ENCODE measurements at regions not wholly inside any gene's neighbourhood (a gene's known extent, or its start where the extent isn't known, plus 50 kb on each side); places are given as distances from the start of the nearest gene placed in this dataset.

DNA sequence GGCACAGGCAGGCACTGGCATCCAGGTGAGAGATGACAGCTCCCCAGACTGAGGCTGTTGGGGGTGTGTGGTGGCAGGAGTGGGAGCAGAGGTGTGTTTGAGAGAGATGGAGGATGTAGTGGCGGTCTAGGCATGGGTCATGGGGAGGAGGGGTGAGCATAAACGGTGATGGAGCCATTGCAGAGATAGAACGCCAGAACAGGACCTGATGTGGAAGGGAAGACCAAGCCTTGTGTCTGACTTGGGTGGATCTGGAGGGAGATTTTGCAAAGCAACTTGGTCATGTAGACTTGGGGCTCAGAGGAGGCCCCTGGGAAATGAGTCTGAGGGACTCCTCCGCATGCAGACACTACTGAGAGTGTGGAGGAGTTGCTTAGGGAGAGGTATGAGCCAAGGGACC is 50.0 kb upstream of the CLDN5 start:
- DNase-seq = no peak

DNA sequence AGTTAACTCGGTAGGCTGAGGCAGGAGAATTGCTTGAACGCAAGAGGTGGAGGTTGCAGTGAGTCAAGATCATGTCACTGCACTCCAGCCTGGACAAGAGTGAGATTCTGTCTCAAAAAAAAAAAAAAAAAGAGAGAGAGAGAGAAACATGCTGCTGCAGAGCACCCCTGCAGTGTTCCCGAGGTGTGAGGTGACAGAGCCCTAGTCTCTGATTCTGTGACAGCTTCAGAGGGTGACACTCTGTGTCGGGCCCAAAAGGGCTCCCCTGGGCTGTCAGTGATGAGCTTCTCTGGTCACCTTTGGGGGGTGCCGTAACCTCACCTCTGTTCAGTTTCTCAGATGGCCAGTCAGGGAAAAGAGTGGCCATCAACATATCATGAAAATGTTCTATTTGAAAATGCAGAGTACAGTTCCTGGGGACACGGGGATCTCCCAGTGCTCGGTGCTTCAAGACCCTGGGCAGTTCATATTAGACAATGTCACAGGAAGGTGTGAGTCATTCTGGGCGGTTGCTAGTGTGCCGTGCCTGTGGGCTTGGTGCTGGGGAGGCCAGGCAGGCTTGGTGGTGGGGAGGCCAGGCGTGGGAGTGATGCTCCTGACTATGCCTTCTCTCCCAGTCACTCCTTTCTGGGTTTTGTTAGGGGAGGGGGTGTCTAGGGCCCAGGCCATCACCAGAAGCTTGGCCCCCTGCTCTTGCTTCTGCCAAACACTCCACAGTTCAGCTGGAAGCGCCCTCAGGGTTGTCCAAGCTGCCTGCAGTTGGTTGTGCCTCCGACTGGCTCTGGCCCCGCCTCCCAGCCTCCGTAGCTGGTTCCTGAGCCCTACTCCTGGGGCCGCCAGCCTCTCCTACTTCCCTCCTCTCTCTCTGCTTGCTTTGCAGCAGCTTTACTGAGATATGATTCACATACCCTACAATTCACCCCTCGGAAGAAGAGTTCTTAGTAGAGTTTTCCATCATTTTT is 52.5 kb upstream of the CLDN5 start:
- DNase-seq = peak; percentile 34

DNA sequence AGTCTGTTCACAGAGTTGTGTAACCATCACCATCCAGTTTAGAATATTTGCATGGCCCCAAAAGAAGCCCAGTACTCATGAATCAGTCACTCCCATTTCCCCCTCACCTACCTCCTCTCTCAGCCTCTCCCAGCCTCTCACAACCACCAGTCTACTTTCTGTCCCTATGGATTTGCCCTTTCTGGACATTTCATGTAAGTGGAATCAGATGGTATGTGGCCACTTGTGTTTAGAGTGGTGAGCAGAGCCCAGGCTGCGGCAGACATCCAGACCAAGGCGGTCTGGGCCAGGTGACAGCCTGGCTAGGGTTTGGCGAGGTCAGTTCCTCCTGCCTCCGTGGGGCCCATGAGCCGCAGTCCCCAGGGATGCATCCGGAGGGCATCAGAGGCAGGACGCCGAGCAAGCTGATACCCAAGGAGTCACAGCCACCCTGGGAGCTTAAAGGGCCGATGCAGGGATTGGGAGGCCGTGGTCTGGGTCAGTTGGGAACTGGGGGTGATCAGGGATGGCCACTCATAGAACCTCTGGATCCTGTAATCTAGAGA is 53.3 kb upstream of the CLDN5 start:
- DNase-seq = no peak

DNA sequence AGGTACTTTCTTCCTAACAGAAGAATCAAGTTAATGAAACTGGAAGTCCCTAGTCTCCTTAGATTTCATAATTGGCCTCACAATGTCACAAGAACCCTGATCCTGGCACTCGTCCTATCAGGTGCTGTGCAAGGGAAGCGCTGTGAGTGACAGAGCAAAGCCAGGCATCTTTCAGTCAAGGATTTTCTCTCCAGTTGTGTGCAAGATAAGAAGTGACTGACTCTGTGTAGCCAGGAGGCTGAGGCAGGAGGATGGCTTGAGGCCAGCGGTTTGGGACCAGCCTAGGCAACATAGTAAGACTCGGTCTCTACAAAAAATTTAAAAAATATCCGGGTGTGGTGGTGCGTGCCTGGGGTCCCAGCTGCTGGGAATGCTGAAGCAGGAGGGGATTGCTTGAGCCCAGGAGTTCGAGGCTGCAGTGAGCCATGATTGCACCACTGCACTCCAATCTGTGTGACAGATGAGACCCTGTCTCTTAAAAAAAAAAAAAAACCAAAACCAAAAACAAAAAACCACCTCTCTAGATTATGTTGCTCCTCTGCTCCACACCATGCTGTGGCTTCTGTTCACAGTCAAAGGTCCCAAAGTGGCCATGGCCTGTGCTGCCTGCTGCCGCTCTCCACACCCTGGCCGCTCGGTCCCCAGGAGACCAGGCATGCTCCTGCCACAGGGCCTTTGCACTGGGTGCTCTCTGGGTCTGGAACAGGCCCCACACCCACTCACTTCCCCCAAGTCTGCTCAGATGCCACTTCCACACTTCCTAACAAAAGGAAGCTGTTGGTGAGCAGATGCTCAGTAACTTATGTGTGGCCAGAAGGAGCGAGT is 54.2 kb upstream of the CLDN5 start:
- no peak for DNase-seq

DNA sequence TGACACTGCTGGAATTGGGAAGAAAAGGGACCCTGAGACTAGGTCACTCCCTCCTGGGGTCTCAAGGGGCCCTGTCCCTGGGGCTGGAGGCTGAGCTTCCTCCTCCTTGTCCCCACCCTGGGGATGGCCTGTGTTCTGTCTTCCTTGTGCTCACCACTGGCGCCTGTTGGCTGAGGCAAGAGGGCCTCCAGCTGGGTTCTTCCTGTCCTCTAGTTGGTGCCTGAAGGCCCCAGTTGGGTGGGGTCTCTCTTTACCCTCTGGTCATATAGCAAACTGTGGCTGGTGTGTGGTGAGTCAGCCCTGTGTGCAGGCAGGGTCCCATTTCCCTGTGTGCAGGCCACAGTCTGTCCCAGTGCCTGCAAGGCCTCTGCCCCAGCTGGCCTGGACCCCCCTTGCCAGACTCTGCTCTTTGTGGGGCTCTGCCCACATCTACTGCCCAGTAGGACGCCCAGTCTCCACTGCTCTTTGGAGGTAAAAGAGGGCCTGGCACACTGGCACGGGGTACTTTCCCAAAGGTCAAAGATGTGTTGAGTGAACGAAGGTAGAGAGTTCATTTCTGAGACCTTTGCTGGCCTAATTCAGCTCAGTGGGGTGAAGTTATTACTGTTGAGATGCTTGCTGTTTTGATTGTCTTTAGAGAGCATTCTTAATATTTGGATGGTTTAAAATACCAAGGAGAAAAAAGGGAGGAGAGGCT is 55.1 kb upstream of the CLDN5 start:
- no peak for DNase-seq

DNA sequence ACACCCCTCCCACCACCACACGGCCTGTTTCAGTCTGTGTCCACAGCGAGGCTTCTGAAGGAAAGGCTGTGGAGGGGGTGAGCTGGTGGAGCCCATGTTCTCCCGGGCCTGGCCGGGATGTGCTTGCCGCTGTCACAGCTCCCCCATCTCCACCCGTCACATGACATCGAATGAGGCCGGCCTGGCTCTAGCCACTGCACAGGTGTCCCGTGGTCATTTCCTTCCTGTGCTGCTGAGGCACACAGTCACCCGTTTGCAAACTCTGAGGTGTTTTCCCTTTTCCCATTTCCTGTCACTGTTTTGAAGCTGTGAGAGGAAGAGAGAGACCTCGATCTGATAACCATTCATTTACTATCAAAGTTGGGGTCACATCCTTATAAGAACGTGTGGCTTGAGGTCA is 55.7 kb upstream of the CLDN5 start:
- no peak for DNase-seq

DNA sequence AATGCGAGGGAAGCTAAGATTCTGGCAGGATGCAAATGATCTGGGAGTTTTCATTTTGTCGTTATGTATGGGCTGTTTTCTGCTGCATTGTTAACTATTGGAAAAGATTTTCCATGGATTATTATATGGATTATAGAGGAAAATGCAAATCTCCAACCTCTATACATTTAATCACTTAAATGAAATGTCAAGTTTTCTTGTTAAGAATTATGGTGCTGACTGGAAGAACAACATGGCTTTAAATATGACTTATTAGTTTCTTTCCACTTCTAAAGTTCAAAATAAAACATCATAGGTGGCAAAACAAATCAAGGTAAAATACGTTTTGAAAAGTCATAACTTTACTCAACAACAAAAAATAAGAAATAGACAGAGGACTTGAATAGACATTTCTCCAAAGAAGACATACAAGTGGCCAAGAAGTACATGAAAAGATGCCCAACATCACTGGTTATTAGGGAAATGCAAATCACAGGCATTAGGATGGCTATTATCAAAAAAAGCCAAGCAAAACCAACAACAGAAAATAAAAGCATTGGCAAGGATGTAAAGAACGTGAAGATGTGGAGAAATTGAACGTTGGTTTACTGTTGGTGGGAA is 56.2 kb upstream of the CLDN5 start:
- no peak for DNase-seq

DNA sequence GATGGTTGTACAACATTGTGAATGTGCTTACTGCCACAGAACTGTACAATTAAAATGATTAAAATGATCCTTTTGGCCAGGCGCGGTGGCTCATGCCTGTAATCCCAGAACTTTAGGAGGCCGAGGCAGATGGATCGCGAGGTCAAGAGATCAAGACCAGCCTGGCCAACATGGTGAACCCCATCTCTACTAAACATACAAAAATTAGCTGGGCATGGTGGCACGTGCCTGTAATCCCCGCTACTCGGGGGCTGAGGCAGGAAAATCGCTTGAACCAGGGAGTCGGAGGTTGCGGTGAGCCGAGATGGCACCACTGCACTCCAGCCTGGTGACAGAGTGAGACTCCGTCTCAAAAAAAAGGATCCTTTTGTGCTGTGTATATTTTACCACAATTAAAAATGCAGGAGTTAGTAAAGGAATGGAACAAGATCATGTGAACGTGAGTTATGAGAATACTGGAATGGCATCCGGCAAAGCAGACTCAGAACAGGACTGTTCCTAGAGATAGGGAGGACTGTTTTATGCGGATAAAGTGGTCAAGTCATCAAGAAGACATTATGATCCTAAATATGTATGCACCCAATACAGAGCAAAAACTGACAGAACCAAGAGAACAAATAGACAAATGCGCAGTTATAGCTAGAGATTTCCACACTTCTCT is 58.0 kb upstream of the CLDN5 start:
- no peak for DNase-seq

DNA sequence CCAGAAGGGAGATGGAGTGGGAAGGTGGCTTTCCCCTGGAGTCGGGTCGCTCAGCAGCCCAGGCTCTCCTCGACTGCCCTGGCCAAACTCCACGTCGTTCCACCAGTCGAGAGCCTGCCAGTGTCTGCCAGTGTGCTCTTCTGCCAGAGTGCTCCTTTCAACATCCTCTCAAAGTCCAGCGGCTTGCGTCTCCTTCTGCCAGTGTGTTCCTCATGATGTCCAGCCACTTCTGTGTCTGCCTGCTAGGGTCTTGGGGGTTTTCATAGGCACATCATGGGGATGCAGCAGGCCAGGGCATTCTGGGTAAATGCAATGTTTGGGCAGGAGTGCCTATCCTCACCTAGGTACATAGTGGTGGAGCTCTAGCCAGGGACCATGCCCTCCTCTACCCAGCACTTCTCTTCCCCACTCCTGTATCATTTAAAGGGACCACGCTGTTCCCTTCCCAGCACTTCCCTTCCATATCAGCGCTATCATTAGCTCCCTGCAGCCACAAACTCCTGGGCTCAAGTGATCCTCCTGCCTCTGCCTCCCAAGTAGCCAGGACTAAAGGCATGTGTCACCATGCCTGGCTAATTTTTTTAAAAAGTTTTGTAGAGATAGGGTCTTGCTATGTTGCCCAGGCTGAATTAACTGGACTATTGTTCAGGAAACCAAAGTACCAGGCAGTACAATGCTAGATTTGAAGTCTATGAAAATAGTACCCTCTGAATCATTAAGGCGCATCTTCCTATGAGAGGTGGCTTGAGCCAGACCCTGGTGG is 62.9 kb upstream of the CLDN5 start:
- no peak for DNase-seq

DNA sequence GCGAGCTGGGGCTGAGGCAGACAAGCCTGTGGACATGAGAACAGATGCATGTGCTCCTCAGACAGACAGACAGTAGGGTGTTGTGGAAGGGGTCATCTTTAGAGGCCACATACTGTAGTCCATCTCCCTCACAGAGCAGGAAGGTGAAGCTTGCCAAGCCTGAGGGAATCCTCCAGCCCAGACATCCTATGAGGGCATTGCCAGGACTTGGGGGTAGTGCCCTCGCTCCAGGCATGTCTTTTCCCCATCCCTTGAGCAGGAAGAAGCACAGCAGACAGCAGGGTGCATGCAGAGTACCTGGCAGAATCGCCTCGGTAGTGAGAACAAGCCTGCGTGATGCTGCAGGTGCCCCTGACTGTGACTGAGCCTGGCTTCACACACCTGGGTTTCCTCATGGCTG is 66.5 kb upstream of the CLDN5 start:
- no peak for DNase-seq

DNA sequence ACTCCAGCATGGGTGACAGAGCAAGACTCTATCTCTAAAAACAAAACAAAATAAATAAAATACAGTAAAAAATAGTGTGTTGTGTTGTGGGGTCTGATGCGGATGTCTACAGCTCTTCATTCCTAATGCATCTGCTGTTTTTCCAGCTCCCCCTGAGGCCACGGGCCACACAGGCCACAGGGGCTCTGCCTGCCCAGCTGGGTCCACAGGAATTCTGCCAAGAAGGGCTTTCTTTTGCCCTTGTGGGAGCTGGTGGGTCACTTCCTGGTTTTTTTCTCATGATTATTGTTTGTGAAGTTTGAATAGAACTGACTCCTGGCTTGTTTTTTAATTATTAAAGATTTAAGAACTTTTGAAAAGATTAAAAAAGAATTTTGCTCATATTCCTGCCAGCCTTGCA is 67.4 kb upstream of the CLDN5 start:
- DNase-seq = no peak

DNA sequence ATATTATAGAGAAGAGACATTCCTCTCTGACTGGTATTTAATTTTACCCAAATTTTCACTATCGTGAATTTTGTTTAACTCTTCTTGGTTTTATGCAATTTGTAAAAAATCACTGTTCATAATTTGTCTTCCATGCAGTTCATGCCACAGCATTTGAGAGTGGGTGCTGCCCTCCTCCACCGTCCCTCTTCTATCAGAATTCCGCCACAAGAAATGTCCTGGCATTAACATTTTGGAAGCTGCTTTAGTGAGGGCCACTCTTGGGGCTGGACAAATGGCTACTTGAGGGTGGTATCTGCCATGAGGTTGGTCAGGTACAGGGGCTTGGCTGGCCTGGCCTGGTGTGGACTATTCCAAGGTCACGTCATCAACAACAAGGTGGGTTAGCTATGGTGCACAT is 68.3 kb upstream of the CLDN5 start:
- no peak for DNase-seq

DNA sequence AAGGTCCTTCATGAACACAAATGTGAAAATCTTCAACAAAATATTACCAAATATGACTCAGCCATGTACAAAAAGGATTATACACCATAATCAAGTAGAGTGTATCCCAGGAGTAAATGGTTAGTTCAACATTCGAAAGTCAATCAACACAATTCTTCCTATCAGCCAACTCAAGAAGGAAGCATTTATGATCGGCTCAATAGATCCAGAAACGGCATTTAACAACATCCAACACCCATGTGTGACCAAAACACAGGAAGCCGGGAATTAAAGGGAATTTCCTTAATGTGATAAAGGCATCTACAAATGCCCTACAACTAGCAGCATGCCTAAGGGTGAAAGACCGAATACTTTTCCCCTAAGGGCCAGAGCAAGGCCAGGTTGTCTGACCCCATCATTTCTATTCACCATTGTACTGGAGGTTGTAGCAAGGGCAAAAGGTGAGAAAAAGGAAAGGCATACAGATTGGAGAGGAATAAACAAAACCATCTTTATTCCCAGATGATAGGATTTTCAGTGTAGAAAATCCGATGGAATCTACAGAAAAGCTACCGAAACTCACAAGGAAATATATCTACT is 69.9 kb upstream of the CLDN5 start:
- no peak for DNase-seq

DNA sequence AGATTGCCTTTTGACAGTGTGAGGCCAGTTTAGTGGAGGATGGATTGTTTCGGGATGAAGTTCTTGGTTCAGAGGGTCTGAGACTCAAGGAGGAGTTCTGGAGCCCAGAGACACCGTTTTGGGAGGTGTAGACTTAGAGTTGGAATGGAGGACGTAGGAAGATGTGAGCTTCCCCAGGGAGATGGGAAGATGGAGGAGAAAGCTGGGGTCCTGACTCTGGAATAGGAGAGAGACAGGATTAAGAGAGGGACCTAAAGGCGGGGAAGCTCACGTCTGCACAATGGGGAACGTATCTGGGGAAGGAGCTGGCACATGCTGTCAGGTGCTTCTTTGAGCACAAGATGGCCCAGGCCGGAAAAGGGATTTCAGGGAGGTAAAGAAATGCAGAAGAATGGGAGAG is 71.3 kb upstream of the CLDN5 start:
- DNase-seq = no peak

DNA sequence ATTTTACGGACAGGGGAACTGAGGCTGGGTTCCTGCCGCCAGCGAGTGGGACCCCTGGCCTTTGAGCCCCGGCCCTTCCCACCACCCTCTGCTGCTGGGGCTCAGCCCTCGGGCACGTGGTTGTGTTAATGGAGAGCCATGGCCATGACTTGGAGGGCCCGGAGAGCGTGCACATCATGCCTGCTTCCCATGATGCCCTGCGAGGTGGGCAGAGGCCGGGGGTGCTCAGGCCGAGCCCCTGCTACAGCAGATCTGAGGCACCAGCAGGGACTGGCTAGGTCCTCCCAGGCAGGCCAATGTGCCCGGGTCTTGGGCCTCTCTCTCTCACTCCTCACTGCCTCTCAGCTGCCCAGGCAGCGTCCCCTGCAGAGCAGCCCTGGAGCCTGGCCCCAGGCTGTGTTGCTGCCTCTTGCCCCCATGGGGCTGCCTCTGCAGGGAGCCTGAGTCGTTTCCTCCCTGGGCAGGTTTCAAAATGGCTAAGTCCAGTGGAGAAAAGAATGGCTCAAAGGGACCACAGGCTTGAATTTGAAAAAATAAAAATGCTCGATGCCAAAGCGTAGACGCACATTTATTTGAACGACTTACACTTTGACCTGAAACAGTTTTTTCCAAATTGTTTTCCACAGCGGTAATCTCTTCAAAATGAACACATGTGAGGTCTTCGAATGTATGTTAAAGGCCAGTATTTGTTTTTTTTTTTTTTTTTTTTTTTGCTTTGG is 72.6 kb upstream of the CLDN5 start:
- DNase-seq = no peak

DNA sequence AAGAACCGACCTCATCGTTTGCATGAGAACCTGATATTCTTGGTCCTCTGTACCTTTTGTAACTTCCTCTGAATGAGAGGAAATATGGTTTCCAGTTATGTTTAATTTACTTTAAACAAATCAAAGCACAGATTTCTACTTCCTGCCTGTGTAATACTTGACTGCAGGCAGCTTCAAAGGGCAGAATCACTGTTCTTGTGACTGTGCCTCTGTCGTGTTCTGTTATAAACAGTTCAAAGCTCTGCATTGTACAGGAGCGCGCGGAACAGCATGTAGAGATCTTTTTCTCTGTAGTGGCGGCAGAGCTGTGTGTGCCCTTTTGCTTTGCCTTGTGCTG is 73.2 kb upstream of the CLDN5 start:
- DNase-seq = no peak

DNA sequence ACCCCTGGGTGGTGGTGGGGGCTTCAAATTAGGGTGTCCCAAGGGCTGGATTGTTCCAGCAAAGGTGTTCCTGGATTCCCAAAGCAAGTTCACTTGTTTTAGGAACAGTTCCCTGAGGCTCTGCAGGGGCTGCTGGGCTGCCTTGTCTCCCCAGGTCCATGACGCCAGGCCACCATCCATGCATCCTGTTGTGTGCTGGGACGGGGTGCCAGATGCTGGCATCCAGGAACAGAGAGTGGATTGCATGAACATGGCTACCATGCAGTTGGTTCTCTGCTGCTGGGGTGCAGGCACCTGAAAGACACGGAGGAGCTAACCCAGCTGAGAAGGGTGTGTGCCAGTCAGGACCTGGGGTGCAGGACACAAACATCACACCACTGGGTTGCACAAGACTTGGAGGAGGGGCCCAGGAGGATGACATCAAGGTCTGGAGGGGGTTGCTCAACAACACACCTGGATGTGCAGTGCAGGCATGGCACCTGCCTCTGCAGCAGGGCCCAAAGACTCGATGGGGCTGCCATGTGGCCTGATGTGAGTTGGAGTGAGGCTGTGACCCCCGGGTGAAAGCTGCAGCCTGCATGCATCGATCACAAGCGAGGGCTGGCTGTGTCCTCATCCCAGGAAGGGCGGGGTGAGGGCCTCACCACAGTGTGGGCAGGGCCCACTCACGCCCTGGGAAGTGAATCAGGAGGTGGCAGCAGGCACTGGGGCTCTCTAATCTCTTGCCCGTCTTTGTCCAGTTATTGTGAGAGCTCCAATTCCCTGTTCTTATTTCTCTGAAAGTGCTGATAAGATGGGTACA is 74.0 kb upstream of the CLDN5 start:
- DNase-seq = no peak

DNA sequence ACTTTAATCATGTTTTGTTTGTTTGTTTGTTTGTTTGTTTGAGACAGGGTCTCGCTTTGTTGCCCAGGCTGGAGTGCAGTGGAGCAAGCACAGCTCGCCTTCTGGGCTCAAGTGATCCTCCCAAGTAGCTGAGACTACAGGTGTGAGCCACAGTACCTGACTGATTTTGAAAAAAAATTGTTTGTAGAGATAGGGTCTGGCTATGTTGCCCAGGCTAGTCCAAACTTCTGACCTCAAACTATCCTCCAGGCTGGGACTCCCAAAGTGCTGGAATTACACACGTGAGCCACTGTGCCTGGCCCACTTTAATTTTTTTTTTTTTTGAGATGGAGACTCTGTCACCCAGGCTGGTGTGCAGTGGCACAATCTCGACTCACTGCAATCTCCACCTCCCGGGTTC is 74.8 kb upstream of the CLDN5 start:
- DNase-seq = no peak

DNA sequence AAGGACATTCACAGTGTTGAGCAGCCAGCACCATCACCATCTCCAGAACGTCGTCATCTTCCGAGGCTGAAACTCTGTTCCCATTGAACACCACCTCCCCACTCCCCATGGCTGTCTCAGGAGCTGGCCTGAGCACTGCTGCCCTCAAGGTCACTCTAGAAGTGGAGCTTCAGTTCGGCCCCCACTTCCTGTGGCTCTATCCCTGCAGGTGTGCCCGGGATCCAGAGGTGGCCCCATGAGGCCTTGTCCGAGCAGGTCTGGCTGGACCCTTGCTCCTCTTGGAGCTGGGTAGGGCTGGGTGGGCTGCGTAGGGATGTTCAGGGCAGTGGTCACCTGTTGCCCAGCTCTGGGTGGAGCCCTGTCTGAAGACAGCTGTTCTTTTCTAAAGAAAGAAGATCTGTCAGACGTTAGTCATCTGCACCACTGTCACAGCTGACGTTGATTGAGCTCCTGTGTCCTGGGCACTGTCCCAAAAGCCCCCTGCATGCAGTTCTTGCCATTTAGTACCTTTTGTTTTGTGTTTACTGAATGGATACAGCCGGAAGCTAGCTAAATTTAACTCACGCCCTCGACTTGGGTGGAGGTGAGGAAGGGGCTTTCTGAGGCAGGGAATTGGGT is 75.5 kb upstream of the CLDN5 start:
- no peak for DNase-seq
